Bronchial epithelial cell (primary cell): ENCODE measurements at regions not wholly inside any gene's neighbourhood (a gene's known extent, or its start where the extent isn't known, plus 50 kb on each side); places are given as distances from the start of the nearest gene placed in this dataset.

Source experiments
- DNase-seq: peaks from one replicate; pipeline ENCODE4 v3.0.0-alpha.2; 2010; ENCODE audit warnings: low read depth
- FAIRE-seq: peaks from 2 replicates; lab custom pipeline; 2011; peaks lifted over from hg19 to GRCh38; lab: Jason Lieb, UNC
- H3K27me3 ChIP-seq: 2 replicates; pipeline ENCODE4 v1.5.1; 2011; ENCODE audit warnings: low read length; ENCODE audit not compliant: control insufficient read depth, insufficient read depth
- H3K36me3 ChIP-seq: 2 replicates; pipeline ENCODE4 v1.5.1; 2011; ENCODE audit warnings: low read length; ENCODE audit not compliant: control insufficient read depth, insufficient read depth
- H3K4me3 ChIP-seq: 2 replicates; pipeline ENCODE4 v1.5.1; 2011; ENCODE audit warnings: mild to moderate bottlenecking, low read depth, low read length, control low read depth
- CTCF ChIP-seq: IDR thresholded peaks from 2 replicates; pipeline ENCODE4 v1.5.1; 2011; ENCODE audit warnings: mild to moderate bottlenecking, moderate library complexity, low read length, control low read depth, inconsistent platforms; ENCODE audit not compliant: insufficient read depth, severe bottlenecking

- Histone ChIP-seq H3K4me3 (no peak overlapping the region), H3K27me3 (no peaks in the 10 kb centered on the region), H3K36me3 (no peaks in the 10 kb centered on the region)
- TF ChIP-seq CTCF, result no peak
- FAIRE-seq (no peak), DNase-seq (no peak)
Observed at GRCh38 chr2:6442252-6442985, 423.3 kb downstream of the CMPK2 start.

- no peak for FAIRE-seq
- DNase-seq, result peak; percentile 1
- no peaks in the 10 kb centered on the region for H3K36me3 ChIP-seq
Observed at GRCh38 chr2:6443061-6443823, 422.5 kb downstream of the CMPK2 start.

GRCh38 chr2:6444514-6444913, 421.2 kb downstream of the CMPK2 start:
- Histone ChIP-seq H3K4me3 (no peak overlapping the region), H3K36me3 (no peaks in the 10 kb centered on the region), H3K27me3 (no peaks in the 10 kb centered on the region)
- DNase-seq (no peak), FAIRE-seq (no peak)
- TF ChIP-seq CTCF, result no peak

More at GRCh38 chr2:6443061-6443823, 422.5 kb downstream of the CMPK2 start:
- Histone ChIP-seq H3K4me3 (no peak overlapping the region), H3K27me3 (no peaks in the 10 kb centered on the region)
- TF ChIP-seq CTCF, result no peak

GRCh38 chr2:6445156-6445555, 420.6 kb downstream of the CMPK2 start:
- H3K36me3 ChIP-seq, result no peaks in the 10 kb centered on the region
- H3K27me3 ChIP-seq, result no peaks in the 10 kb centered on the region
- DNase-seq (no peak), FAIRE-seq (no peak)
- no peak overlapping the region for H3K4me3 ChIP-seq
- TF ChIP-seq CTCF, result no peak

- TF ChIP-seq CTCF, result no peak
- FAIRE-seq, result no peak
Observed at GRCh38 chr2:6446938-6447608, 418.6 kb downstream of the CMPK2 start.

More at GRCh38 chr2:6446938-6447608, 418.6 kb downstream of the CMPK2 start:
- no peak for DNase-seq
- H3K36me3 ChIP-seq, result no peaks in the 10 kb centered on the region
- H3K27me3 ChIP-seq, result no peaks in the 10 kb centered on the region
- H3K4me3 ChIP-seq, result no peak overlapping the region
